ENCODE measurements at regions not wholly inside any gene's neighbourhood (a gene's known extent, or its start where the extent isn't known, plus 50 kb on each side); places are given as distances from the start of the nearest gene placed in this dataset.
"Not testable (repeated sequence)": the region's sequence is repeated elsewhere in the genome, so short reads cannot be mapped to it uniquely, and the experiment has no call there.

DNA sequence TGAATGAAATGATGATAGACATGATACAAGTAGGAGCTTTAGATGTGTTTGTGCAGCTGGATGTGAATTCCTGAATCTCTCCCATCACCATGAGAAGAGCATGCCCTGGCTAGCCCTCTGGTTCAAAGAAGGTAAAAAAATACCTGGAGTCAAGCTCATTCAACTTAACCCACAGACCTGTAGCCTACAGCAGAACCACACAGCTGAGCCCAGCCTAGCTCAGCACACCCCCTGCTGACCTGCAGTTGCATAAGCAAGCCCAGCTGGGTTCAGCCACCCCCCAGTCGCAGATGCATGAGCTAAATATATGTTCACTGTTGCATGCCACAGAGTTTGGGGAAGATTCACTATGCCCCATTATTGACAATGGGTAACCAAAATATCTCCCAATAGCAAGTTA is 130.6 kb upstream of the RRN3 start:
- TF ChIP-seq, protein P1, sequence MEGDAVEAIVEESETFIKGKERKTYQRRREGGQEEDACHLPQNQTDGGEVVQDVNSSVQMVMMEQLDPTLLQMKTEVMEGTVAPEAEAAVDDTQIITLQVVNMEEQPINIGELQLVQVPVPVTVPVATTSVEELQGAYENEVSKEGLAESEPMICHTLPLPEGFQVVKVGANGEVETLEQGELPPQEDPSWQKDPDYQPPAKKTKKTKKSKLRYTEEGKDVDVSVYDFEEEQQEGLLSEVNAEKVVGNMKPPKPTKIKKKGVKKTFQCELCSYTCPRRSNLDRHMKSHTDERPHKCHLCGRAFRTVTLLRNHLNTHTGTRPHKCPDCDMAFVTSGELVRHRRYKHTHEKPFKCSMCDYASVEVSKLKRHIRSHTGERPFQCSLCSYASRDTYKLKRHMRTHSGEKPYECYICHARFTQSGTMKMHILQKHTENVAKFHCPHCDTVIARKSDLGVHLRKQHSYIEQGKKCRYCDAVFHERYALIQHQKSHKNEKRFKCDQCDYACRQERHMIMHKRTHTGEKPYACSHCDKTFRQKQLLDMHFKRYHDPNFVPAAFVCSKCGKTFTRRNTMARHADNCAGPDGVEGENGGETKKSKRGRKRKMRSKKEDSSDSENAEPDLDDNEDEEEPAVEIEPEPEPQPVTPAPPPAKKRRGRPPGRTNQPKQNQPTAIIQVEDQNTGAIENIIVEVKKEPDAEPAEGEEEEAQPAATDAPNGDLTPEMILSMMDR (conservative IDR thresholded peaks at IDR 0.05) = not testable (repeated sequence)
- not testable (repeated sequence) for TF ChIP-seq EZH2 (IDR thresholded peaks at IDR 0.05; ENCODE audit: low read depth)

Data from PC-9 (cell line).